Panc1 (cell line): ENCODE measurements at regions not wholly inside any gene's neighbourhood (a gene's known extent, or its start where the extent isn't known, plus 50 kb on each side); places are given as distances from the start of the nearest gene placed in this dataset.

ENCODE experiments used
- ATAC-seq: fragments of 200-7000 bp; cut with Tn5 transposase; 2 replicates; pipeline ENCODE4 v1.9.1; 2020; ENCODE audit warnings: mild to moderate bottlenecking, moderate library complexity
- BruUV-seq: library from RNA; stranded (reverse); fragments of 400-500 nt; replicated peaks from 2 replicates; lab custom pipeline; 2021; lab: Mats Ljungman, UMichigan
- CTCF ChIA-PET: fragments of 300-600 bp; sonication (Branson Sonifier 250); formaldehyde crosslinking; loops from one replicate; lab custom pipeline; 2022; ENCODE audit warnings: antibody characterized with exemption; lab: Charles Lee
- POLR2A ChIA-PET: fragments of 300-600 bp; sonication (Branson Sonifier 250); formaldehyde crosslinking; loops from one replicate; lab custom pipeline; 2022; ENCODE audit warnings: antibody characterized with exemption; lab: Charles Lee
- DNase-seq: peaks from one replicate; pipeline ENCODE4 v3.0.0-alpha.2; 2010; ENCODE audit warnings: low read depth, low spot score
- H3K27ac ChIP-seq: 2 replicates; pipeline ENCODE4 v1.5.1; 2011; ENCODE audit warnings: mild to moderate bottlenecking, low read length, inconsistent platforms
- H3K27me3 ChIP-seq: fragments of 200-500 bp; sonication (Bioruptor generic); 2 replicates; pipeline ENCODE4 v1.6.0; 2014; ENCODE audit warnings: low read length, inconsistent platforms; ENCODE audit not compliant: control insufficient read depth, insufficient read depth
- H3K36me3 ChIP-seq: fragments of 200-500 bp; sonication (Bioruptor generic); 2 replicates; pipeline ENCODE4 v1.5.1; 2014; ENCODE audit warnings: inconsistent platforms, mild to moderate bottlenecking, low read length, moderate library complexity; ENCODE audit not compliant: control insufficient read depth, insufficient read depth
- H3K4me1 ChIP-seq: 2 replicates; pipeline ENCODE4 v1.5.1; 2011; ENCODE audit warnings: inconsistent platforms, mild to moderate bottlenecking, low read length, moderate library complexity; ENCODE audit not compliant: control insufficient read depth, insufficient read depth
- H3K4me3 ChIP-seq, 2 experiments: 2 replicates each; pipeline ENCODE4 v1.5.1; 2011 to 2012; ENCODE audit warnings: low read depth in 2 of 2, low read length in 2 of 2, mild to moderate bottlenecking in 2 of 2, inconsistent platforms in 1 of 2, moderate library complexity in 1 of 2
- H3K9me3 ChIP-seq: fragments of 200-500 bp; sonication (Bioruptor generic); 2 replicates; pipeline ENCODE4 v1.5.1; 2014; ENCODE audit warnings: low read depth, mild to moderate bottlenecking, inconsistent platforms, low read length, moderate library complexity; ENCODE audit not compliant: control insufficient read depth, insufficient read depth
- CTCF ChIP-seq: fragments of 450-650 bp; IDR thresholded peaks from 2 replicates; pipeline ENCODE4 v1.5.1; 2017; ENCODE audit warnings: mild to moderate bottlenecking
- POLR2AphosphoS5 ChIP-seq: IDR thresholded peaks from 2 replicates; pipeline ENCODE4 v1.6.1; 2012; ENCODE audit warnings: mild to moderate bottlenecking, low read depth, low read length, moderate library complexity
- REST ChIP-seq, 2 experiments: IDR thresholded peaks; 2 replicates each; pipeline ENCODE4 v1.6.1; 2011 to 2012; ENCODE audit warnings: low read depth in 2 of 2, control low read depth in 1 of 2, low read length in 1 of 2, mild to moderate bottlenecking in 1 of 2, moderate library complexity in 1 of 2; ENCODE audit not compliant: insufficient read depth in 1 of 2
- SIN3A ChIP-seq: IDR thresholded peaks from 2 replicates; pipeline ENCODE4 v1.6.1; 2012; ENCODE audit warnings: low read depth, mild to moderate bottlenecking, low read length, moderate library complexity, borderline replicate concordance; ENCODE audit not compliant: insufficient read depth
- TCF7L2 ChIP-seq: IDR thresholded peaks from 2 replicates; pipeline ENCODE4 v1.6.1; 2011; ENCODE audit warnings: mild to moderate bottlenecking, low read depth, low read length, inconsistent platforms
- in situ Hi-C: cut with HindIII; loops from 2 replicates; pipeline ENCODE4 v1.10.0; 2016; ENCODE audit warnings: low sequenced_read_pairs, low pct_unique_long_range_greater_than_20kb
- intact Hi-C: fragments of 100-400 bp; cut with micrococcal nuclease; formaldehyde crosslinking; loops from one replicate; pipeline ENCODE4 v1.10.0; 2022; ENCODE audit not compliant: unreplicated experiment

- no peak overlapping the region for H3K27ac ChIP-seq
- no TSS peak for BruUV-seq
- H3K27me3 ChIP-seq, result no peaks in the 10 kb centered on the region
- H3K9me3 ChIP-seq, result no peaks in the 10 kb centered on the region
- POLR2A ChIA-PET, result no interaction called here
- H3K36me3 ChIP-seq, result no peaks in the 10 kb centered on the region
- CTCF ChIA-PET, result no interaction called here
- in situ Hi-C loops (no loop called here), intact Hi-C loops (no loop called here)
- DNase-seq (no peak), ATAC-seq (no peak)
- H3K4me3 ChIP-seq, result no peak overlapping the region
- TF ChIP-seq TCF7L2 (no peak), REST (IDR thresholded peaks at IDR 0.05; ENCODE audit: insufficient read depth in 1 of 2, low read depth in 2 of 2, low read length in 1 of 2) (no peak), SIN3A (no peak), POLR2AphosphoS5 (no peak), CTCF (no peak)
- no peaks in the 10 kb centered on the region for H3K4me1 ChIP-seq
Observed at GRCh38 chrX:39848900-39849299, 248.9 kb downstream of the BCOR start.

GRCh38 chrX:39850209-39850608, 247.5 kb downstream of the BCOR start:
- ChIA-PET POLR2A (no interaction called here), CTCF (no interaction called here)
- intact Hi-C loops, result no loop called here
- ATAC-seq (no peak), DNase-seq (no peak)
- no peak overlapping the region for H3K4me3 ChIP-seq
- H3K27ac ChIP-seq, result no peak overlapping the region
- no peaks in the 10 kb centered on the region for H3K4me1 ChIP-seq
- H3K9me3 ChIP-seq, result no peaks in the 10 kb centered on the region
- TF ChIP-seq CTCF (no peak), REST (IDR thresholded peaks at IDR 0.05; ENCODE audit: insufficient read depth in 1 of 2, low read depth in 2 of 2, low read length in 1 of 2) (no peak), SIN3A (no peak), POLR2AphosphoS5 (no peak), TCF7L2 (no peak)
- no peaks in the 10 kb centered on the region for H3K27me3 ChIP-seq
- in situ Hi-C loops, result no loop called here
- H3K36me3 ChIP-seq, result no peaks in the 10 kb centered on the region
- no TSS peak for BruUV-seq
